HT1080 (cell line): ENCODE measurements at regions not wholly inside any gene's neighbourhood (a gene's known extent, or its start where the extent isn't known, plus 50 kb on each side); places are given as distances from the start of the nearest gene placed in this dataset.
"Not testable (repeated sequence)": the region's sequence is repeated elsewhere in the genome, so short reads cannot be mapped to it uniquely, and the experiment has no call there.

Source experiments
- DNase-seq: peaks from one replicate; pipeline ENCODE4 v3.0.0-alpha.2; 2015; ENCODE audit warnings: low read depth

- not testable (repeated sequence) for DNase-seq
Observed at GRCh38 chr5:44756097-44756496, 52.6 kb upstream of the MRPS30 start.

GRCh38 chr5:44747396-44747795 is 61.4 kb upstream of the MRPS30 start:
- no peak for DNase-seq

GRCh38 chr5:44740660-44741059 is 68.1 kb upstream of the MRPS30 start:
- DNase-seq, result no peak

GRCh38 chr5:44729536-44729935 is 79.2 kb upstream of the MRPS30 start:
- no peak for DNase-seq

- DNase-seq, result no peak
Observed at GRCh38 chr5:44727100-44727499, 81.6 kb upstream of the MRPS30 start.

GRCh38 chr5:44719856-44720255 is 88.9 kb upstream of the MRPS30 start:
- DNase-seq, result no peak

GRCh38 chr5:44714871-44715561 is 93.7 kb upstream of the MRPS30 start:
- DNase-seq, result no peak

- no peak for DNase-seq
Observed at GRCh38 chr5:44713446-44713845, 95.3 kb upstream of the MRPS30 start.

- no peak for DNase-seq
Observed at GRCh38 chr5:44711901-44712300, 96.8 kb upstream of the MRPS30 start.

- no peak for DNase-seq
Observed at GRCh38 chr5:44708602-44709001, 100.1 kb upstream of the MRPS30 start.

GRCh38 chr5:44707721-44708120 is 101.0 kb upstream of the MRPS30 start:
- no peak for DNase-seq

- no peak for DNase-seq
Observed at GRCh38 chr5:44697025-44697424, 111.7 kb upstream of the MRPS30 start.

- DNase-seq, result no peak
Observed at GRCh38 chr5:44695259-44695658, 113.5 kb upstream of the MRPS30 start.

GRCh38 chr5:44691802-44692201 is 116.9 kb upstream of the MRPS30 start:
- no peak for DNase-seq

- DNase-seq, result no peak
Observed at GRCh38 chr5:44681906-44682305, 126.8 kb upstream of the MRPS30 start.

GRCh38 chr5:44679214-44679613 is 129.5 kb upstream of the MRPS30 start:
- no peak for DNase-seq

GRCh38 chr5:44675296-44675695 is 133.5 kb upstream of the MRPS30 start:
- DNase-seq, result no peak

GRCh38 chr5:44674461-44674860 is 134.3 kb upstream of the MRPS30 start:
- DNase-seq, result no peak

GRCh38 chr5:44668471-44668870 is 140.3 kb upstream of the MRPS30 start:
- DNase-seq, result not testable (repeated sequence)

GRCh38 chr5:44665101-44665701 is 143.5 kb upstream of the MRPS30 start:
- DNase-seq, result peak; percentile 83

GRCh38 chr5:44664711-44665100 is 144.0 kb upstream of the MRPS30 start:
- no peak for DNase-seq

GRCh38 chr5:44663991-44664710 is 144.6 kb upstream of the MRPS30 start:
- DNase-seq, result no peak

- DNase-seq, result no peak
Observed at GRCh38 chr5:44661851-44662250, 146.9 kb upstream of the MRPS30 start.
